D341Med (cell line): ENCODE measurements at regions not wholly inside any gene's neighbourhood (a gene's known extent, or its start where the extent isn't known, plus 50 kb on each side); places are given as distances from the start of the nearest gene placed in this dataset.

ENCODE experiments used
- DNase-seq: peaks from one replicate; pipeline ENCODE4 v3.0.0; 2012; ENCODE audit warnings: low spot score

DNA sequence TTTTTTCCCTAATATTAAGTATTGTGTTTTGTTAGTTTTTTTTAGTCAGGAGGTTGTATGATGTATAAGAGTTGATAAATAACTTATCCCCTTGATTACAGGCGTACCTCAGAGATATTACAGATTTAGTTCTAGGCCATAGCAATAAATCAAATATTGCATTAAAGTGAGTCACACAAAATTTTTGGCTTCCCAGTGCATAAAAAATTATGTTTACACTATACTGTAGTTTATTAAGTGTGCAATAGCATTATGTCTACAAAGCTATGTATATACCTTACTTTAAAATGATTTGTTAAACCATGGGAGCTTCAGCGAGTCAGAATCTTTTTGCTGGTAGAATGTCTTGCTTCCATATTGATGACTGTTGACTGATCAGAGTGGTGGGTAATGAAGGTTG lies 1180.6 kb upstream of the CDH18 start:
- no peak for DNase-seq

DNA sequence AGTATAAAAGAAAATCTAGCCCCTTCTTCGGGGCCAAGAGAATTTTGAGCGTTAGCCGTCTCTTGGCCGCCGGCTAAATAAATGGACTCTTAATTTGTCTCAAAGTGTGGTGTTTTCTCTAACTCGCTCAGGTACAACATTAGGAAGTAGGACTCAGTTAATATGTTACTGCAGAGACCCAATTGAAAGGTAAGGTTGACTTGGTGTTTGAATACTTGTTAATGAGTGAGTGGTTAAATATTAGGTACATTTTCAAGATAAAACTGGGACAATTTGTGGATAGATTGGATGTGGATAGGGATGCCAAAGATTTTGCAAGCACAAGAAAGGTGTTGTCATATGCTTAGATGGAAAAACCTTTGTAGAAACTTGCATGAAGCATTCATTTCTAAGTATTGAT lies 1177.3 kb upstream of the CDH18 start:
- no peak for DNase-seq

DNA sequence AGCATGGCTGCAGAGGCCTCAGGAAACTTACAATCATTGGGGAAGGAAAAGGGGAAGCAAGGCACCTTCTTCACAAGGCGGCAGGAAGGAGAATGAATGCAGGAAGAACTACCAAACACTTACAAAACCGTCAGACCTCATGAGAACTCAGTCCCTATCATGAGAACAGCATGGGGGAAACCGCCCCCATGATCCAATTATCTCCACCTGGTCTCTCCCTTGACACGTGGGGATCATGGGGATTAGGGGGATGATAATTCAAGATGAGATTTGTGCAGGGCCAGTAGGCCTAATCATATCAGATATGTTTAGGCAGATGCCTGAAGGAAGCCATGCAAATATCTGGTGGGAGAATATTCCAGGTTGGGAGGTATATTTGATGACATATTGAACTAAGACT lies 1176.4 kb upstream of the CDH18 start:
- peak; percentile 42 for DNase-seq

DNA sequence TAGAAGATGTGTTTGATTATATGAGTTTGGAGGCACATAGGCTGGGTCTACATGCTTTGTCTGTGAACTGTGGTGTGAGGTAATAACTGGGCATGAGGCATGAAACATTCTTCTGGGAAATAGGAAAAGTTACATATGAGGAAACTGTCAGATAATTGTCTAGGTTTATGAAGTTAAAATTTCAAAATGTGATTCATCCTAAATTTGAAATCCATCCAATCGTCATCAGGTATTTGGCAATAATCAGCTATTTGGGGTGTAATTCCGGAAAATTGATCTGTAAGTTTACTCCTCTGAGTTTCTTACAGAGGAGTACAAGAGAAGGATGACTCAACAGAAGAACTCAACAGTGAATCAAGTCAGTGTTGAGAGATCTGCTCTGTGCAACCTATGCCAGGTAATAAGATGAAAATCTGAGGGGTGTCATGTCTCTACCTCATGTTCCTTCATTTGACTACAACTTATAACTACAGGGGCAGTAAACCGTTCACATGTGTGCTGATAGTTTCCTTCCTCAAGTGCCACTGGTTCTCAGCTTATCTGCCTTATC lies 1171.6 kb upstream of the CDH18 start:
- DNase-seq = no peak

DNA sequence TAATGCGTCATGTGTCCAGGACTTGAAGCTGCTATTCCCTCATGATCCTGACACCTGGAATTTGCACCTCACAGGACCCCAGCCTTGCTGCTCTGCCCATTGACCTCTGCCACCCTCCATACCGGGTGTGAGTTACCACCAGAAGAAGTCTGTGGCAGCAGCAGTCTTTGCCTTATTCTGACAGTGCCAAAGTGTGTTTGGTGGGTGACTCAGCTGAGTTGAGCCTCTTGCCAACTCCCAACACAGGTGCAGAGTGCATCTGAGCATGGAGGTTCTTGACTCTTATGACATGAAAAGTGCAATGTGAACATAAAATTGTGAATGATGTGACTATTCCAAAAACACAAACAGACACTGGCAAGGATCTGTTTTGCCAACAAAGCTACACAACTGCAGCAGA lies 1166.5 kb upstream of the CDH18 start:
- no peak for DNase-seq

DNA sequence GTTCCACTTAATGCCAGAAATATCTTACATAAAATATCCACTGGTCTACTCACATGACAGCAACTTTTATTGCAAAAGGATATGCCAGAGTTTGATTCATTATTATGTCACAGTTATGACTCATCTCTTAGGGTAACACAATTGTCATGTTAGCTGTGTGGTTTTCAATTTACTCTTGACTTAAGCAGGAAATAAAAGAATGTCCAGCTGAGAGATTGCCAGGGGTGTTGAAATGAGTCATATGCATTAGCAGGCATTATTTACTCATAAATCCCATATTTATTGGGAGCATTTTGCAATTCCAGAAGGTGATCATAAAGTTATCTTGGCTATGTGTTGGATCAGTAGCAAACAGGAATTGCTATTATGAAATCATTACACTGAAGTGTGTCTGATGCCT lies 1164.6 kb upstream of the CDH18 start:
- DNase-seq = no peak

DNA sequence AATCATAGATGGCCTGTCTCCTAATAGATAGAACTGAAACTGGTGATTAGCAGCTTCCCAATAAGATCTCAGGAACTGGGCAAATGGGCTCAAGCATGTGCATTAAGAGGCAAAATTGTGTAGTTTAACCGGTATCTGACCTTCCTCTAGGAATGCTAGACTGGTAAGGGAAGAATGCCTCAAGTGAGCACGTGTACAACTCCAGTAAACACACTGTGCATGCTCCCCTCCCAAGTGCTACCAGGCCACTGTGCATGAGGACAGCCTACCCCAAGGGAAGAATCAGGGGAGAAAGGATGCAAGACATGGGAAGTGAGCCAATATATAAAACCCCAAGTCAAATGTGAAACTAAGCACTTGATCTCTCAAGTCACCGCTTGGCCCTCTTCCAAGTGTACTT lies 1157.4 kb upstream of the CDH18 start:
- no peak for DNase-seq

DNA sequence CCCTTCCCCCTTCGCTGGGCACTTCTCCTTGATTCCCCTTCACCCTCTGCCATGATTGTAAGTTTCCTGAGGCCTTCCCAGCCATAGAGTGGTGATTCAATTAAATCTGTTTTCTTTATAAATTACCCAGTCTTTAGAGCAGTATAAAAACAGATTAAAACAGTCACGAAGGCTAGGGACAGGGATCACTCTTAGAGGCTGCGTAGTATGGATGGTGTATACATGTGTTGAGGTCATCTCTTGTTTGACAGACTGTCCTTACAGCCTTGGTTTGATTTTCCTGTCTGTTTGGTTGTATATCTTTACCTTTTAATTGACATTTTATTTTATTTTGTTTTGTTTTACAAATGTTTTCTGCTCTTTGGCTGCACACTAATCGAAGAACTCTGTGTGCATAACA lies 1155.7 kb upstream of the CDH18 start:
- DNase-seq = no peak

DNA sequence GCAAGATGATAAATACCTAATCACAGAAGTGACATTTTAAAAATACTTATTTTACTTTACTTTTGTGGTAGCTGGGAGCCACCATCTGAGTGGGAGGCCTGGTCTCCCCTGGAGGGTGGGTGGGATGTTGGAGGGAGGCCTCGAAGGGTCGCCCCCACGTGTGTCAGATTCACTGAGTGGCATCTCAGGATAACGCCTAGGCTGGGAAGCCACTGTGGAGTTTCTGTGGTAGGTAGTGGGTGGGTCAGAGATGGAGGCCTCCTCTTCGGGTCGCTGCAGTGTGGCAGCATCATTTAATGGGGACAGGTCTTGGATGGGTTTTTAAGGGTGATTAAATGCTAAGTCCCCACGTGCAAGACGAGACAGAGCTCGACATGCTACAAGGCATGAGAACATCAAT lies 1154.8 kb upstream of the CDH18 start:
- DNase-seq = no peak

DNA sequence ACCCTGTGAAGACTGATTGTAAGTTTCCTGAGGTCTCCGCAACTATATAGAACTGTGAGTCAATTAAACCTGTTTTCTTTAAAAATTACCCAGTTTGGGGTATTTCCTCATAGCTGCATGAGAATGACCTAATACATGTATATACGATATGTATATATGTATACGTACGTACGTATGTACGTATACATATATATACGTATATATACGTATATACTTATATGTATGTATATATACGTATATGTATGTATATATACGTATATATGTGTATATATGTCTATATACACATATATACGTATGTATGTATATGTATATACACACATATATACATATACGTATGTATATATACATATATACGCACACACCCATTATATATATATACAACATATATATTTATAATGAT lies 1153.0 kb upstream of the CDH18 start:
- DNase-seq = no peak

DNA sequence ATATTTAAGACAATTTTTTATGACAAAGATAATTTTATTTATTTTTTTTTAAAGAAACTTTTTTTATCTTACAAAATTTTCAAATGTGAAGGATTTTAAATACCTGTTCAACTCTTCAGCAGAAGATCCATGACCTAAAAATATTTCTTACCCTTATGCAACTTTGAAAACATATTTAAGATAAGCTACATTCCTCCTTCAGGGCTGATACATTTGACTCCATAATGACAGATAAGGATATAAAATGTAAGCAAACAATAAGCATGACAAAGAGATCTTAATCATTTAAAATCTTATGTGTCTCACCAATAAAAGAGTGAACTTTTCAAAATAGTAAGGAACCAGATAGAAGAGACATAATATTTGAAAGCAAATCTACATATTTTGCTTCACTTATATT lies 1138.2 kb upstream of the CDH18 start:
- DNase-seq = no peak

DNA sequence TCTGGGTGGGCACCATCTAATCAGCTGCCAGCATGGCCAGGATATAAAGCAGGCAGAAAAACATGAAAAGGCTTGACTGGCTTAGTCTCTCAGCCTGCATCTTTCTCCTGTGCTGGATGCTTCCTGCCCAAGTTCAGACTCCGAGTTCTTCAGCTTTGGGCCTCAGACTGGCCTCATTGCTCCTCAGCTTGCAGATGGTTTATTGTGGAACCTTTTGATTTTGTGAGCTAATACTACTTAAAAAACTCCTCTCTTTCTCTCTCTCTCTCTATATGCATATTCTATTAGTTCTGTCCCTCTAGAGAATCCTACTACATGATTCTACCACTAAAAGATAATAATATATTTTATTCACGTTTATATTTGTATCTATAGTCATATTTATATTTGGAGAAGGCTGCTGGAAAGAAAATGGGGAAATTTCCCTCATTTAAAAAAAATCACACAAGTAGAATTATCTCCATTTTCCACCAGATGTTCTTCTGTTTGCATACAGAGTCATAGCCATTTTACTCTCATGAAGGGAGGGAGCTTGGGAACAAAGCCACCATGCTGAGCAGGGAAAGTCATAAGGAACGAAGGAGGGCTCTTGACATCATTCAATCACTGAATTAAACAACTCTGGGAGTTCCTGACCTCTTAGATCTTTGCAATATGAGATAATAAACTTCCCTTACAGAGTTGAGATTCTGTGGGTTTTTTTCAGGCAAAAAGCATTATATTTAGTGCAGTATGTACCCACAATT lies 1137.4 kb upstream of the CDH18 start:
- no peak for DNase-seq

DNA sequence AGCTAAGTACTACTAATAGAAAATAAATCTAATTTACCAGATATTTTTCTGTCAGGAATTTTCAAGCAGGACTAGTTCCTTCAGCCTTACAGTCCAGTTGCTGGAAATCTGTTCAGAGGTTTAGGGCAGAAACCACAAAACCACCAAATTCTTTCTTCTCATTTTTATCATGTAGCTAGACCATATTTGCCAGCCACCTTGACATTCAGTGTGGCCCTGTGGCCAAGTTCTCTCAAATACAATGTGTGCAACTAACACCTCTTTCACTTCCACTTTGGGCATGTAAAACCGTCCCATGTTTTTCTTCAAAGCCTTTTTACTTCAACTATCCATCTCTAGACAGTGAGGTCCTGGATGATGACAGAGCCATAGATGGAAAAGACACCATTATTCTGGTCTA lies 1133.2 kb upstream of the CDH18 start:
- no peak for DNase-seq

DNA sequence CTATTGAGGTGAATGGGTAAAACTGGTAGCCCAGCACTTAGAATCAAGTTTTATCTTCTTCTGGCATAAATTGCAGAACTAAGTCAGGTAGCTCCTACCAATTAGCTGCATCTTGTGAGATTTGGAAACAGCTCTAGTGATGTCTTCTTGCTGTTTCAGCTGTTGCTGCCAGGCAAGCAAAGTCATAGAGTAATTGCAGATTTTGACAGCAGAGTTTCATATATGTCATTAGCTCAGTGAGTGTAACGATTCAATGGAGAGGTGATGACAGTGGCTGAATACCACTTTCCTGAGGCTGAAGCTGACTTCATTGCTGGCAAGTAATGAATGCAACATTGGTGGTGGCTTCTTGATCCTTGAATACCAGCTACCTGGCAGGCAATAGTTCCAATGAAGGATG lies 1109.7 kb upstream of the CDH18 start:
- DNase-seq = no peak

DNA sequence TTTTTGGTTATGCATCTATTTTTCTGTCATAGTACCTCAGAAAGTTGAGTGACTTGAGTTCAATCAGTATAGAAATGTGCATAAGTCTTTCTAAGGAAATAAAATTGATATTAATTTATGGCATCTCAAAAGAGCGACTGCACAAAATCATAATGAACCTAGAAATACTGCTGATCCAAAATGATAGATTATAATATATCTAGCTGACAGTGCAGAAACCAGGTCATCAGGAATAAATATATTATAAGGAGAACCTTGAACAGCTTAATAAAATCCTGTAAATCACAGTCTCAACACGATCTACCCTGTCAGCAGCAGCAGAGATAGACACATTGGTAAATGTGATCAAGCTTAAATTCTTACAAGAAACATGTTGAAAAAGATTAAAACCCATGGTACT lies 1106.6 kb upstream of the CDH18 start:
- no peak for DNase-seq

DNA sequence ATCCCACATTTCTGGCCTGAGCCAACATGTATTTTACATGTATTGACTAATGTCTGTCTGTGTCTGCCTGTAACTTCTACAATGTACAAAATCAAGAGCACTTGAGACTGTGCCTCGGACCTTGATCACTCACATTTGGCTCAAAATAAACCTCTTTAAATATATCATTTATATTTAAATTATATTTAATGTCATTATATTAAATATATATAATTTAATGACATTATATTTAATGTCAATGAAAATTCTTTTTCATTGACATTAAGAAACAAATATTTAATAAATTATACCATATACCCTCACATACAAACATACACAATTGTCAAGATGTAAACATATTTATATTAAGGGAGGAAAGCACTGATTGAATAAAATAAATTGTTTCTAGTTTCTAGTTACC lies 1099.8 kb upstream of the CDH18 start:
- DNase-seq = no peak

DNA sequence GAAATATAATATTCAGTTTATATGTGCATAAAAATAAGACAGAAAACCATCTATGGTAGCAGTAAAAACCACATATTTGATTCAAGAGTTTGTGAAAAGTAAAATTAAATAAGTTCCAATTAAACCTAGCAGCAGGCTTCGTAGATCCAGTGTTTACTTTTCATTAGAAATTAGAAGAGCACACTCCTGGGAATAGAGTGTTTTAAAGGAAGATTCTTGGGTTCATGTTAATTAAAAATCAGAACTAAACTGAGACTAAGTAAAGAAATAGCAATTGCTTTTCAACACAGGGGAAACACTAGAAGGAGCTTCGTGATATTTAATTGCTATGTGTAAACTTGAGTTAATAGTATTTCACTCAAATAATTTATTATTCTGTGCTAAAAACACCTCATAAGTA lies 1097.8 kb upstream of the CDH18 start:
- DNase-seq = no peak

DNA sequence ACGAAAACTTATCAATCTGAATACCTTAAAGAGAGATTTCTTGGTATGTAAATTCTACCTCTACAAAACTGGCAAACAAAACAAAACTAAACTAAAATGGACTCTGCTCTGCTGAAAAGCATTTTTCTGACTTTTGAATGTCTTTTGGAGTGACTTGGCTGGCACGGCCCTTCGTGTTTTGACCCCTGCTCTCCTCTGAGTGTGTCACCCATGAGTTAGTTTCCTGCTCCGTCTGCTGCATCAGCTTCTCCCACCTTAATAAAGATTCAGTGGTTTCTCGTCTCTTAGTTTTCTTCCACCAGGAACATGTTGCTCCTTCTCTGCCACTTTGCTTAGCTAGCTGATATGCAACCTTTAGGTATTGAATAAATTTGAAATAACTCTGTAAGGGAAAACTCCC lies 1084.0 kb upstream of the CDH18 start:
- DNase-seq = no peak

DNA sequence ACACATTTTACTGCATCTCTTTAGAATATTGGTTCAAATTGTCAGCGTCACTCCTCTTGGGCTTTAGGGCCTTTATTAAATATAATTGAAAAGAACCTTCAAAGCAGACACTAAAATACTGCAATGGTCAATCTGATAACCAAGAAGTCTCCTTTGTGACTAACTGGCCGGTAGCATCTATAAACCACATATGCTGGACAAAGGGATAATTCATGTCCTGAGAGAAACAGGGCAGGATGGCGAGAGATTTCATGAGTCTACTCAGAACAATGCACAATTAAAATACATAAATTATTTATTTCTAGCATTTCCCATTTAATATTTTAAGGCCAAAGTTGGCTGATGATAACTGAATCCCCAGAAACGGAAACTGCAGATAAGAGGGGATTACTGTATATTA lies 1083.4 kb upstream of the CDH18 start:
- DNase-seq = no peak

DNA sequence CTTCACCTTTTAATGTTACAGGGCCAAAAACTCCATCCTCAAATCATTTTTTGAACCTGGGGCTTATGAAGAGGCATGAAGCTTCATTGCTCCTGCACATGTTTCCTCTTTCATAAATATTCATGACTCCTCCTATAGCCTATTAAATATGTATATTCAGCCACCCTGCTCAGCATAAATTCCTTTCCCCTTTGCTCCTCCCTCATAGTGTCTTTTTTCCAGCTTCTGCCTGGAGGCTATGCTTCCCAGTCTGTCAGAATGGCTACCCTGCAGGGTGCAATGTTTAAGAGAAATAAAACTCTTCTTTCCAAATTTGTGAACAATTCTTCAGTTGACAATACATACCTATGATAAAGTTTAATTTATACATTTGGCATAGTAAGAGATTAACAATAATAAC lies 1082.9 kb upstream of the CDH18 start:
- DNase-seq = no peak

DNA sequence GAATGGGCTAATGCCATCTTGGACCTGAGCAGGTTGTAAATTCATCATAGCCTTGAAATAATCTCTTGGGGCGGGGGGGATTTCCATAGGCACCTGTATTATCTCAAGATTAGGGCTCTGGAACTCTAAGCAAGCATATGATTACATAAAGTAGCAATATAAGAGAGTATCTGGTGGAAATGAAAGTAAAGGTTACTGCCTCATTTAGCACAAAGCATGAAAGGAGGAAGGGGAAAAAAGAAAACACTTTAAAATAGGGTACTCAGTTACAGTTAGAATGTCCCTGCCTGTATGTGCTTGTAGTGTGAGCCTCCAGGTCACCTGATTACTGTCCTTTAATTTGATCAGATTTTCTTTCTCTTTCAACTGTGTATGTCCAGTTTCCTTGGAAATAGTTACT lies 1079.7 kb upstream of the CDH18 start:
- DNase-seq = no peak

DNA sequence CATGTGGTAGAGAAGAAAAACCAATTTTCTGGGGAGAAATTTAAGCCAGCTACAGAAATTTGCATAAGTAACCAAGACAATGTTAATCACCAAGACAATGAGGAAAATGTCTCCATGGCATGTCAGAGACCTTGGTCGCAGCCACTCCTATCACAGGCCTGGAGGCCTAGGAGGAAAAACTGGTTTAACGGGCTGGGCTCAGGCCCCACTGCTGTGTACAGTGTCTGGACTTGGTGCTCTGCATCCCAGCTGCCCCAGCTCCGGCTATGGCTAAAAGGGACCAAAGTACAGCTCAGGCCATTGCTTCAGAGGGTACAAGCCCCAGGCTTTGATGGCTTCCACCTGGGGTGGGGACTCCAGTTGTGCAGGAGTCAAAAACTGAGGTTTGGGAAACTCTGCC lies 1075.1 kb upstream of the CDH18 start:
- DNase-seq = no peak

DNA sequence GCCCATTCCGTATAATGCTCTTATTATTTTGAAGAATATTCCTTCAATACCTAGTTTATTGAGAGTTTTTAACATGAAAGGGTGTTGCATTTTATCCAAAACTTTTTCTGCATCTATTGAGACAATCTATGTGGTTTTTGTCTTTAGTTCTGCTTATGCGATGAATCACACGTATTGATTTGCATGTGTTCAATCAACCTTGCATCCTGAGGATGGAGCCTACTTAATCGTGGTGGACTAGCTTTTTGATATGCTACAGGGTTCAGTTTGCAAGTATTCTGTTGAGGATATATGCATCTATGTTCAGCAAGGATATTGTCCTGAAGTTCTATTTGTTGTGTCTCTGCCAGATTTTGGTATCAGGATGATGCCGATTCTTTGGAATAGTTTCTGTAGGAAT lies 1070.3 kb upstream of the CDH18 start:
- DNase-seq = no peak

DNA sequence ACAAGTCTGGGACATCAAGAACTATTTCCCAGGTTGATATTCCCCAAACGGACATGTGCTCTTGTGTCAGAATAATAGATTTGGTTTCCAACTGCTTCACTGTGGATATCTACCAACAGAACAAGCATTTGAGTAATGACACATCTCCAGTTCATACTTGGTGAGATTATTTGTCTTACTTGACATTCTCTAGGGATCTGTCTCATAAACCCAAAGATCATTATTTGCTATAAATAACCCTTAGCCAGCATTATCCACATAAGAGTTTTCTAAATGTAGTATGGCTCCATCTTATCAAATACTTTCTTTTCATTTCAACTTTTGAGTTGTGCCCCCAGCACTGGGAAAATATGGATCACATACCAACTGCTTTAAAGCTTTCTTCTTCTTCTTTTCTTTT lies 1063.9 kb upstream of the CDH18 start:
- no peak for DNase-seq

DNA sequence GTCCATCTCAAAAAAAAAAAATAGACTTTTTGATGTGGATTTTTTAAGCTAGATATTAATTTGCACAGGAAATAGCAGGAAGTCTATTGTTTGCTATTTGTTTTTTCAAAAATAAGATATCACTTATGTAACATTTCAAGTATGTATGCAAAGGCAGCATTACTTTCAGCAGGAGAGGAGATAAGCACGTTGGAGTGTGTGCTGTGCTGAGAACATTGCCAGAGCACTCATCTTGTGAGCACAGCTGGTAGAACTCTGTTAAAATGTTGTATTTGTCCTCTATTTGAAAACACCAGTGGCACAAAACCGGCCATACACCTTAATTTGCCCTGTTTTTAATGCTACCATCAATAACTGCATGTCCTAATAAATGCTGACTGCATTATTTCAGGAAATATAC lies 1061.9 kb upstream of the CDH18 start:
- no peak for DNase-seq
